ENCODE measurements at regions not wholly inside any gene's neighbourhood (a gene's known extent, or its start where the extent isn't known, plus 50 kb on each side); places are given as distances from the start of the nearest gene placed in this dataset.

- peaks cover 32% of the 10 kb centered on the region for H3K4me1 Mint-ChIP-seq
- POLR2A ChIA-PET, result no interaction called here
- no peak overlapping the region for H3K27ac Mint-ChIP-seq
Observed at GRCh38 chr5:124052201-124052600, 540.2 kb downstream of the CSNK1G3 start.

More at GRCh38 chr5:124052201-124052600, 540.2 kb downstream of the CSNK1G3 start:
- CTCF ChIA-PET, result no interaction called here
- ATAC-seq (ENCODE audit: low read depth) (no peak), DNase-seq (no peak)
- no peaks in the 10 kb centered on the region for H3K9me3 ChIP-seq (ENCODE audit: control extremely low read depth in 1 of 3, control insufficient read depth in 2 of 3, insufficient read depth in 1 of 3, low read length in 2 of 3)
- H3K27me3 Mint-ChIP-seq, result no peaks in the 10 kb centered on the region
- H3K4me1 ChIP-seq (ENCODE audit: control insufficient read depth in 2 of 2, insufficient read depth in 2 of 2, low read length in 2 of 2), result peaks cover 21 to 29% of the 10 kb centered on the region in 2 donors
- no peak overlapping the region for H3K27ac ChIP-seq (ENCODE audit: low read length in 2 of 2)
- no peaks in the 10 kb centered on the region for H3K79me2 ChIP-seq (ENCODE audit: control insufficient read depth, insufficient read depth, low read length)
- no peak overlapping the region for H3K9ac ChIP-seq (ENCODE audit: low read length)
- no peaks in the 10 kb centered on the region for H4K20me1 ChIP-seq (ENCODE audit: control insufficient read depth, insufficient read depth, low read length, poor library complexity, severe bottlenecking)
- no peak overlapping the region for H3K4me2 ChIP-seq (replicated peaks; ENCODE audit: low read depth, low read length, poor library complexity, severe bottlenecking)
- TF ChIP-seq CTCF (IDR thresholded peaks at IDR 0.05) (no peak), EZH2 (IDR thresholded peaks at IDR 0.05; ENCODE audit: borderline replicate concordance, insufficient read depth, low read depth, low read length, poor library complexity, severe bottlenecking) (no peak)
- no peak overlapping the region for H3K4me3 ChIP-seq (ENCODE audit: control extremely low read depth in 1 of 5, extremely low read depth in 1 of 5, insufficient read depth in 1 of 5, low read depth in 2 of 5, low read length in 4 of 5)
- no peaks in the 10 kb centered on the region for H3K27me3 ChIP-seq (replicated peaks in 1 of 4; ENCODE audit: control extremely low read depth in 1 of 4, control insufficient read depth in 3 of 4, insufficient read depth in 4 of 4, low read length in 3 of 4)
- no peaks in the 10 kb centered on the region for H3K9me3 Mint-ChIP-seq (ENCODE audit: insufficient read depth)
- intact Hi-C loops (cut with micrococcal nuclease), result loop anchor here (10.0 kb wide), 1 partner anchor 853 kb away; no protein-coding TSS in a partner anchor
- no peak overlapping the region for H2AFZ ChIP-seq (ENCODE audit: insufficient read depth, low read depth, low read length, poor library complexity, severe bottlenecking)
- 60% methylated on average over 1 of the region's 2 CpGs for WGBS (ENCODE audit: insufficient coverage)
- H3K36me3 ChIP-seq (replicated peaks in 1 of 2; ENCODE audit: control extremely low read depth in 1 of 2, control insufficient read depth in 1 of 2, extremely low read depth in 1 of 2, insufficient read depth in 2 of 2, low read length in 1 of 2), result no peaks in the 10 kb centered on the region
- H3K4me3 Mint-ChIP-seq, result no peak overlapping the region
